GM23248 (cell line): ENCODE measurements at regions not wholly inside any gene's neighbourhood (a gene's known extent, or its start where the extent isn't known, plus 50 kb on each side); places are given as distances from the start of the nearest gene placed in this dataset.

Experiments used
- EZH2 ChIP-seq: fragments of 200-600 bp; sonication (generic); IDR thresholded peaks from 2 replicates; pipeline ENCODE4 v1.6.1; 2018; ENCODE audit warnings: antibody characterized with exemption, mild to moderate bottlenecking; ENCODE audit not compliant: insufficient read depth, poor library complexity, severe bottlenecking
- EZH2phosphoT487 ChIP-seq: fragments of 200-600 bp; sonication (generic); IDR thresholded peaks from 2 replicates; pipeline ENCODE4 v1.6.1; 2018; ENCODE audit warnings: antibody characterized with exemption, moderate library complexity, mild to moderate bottlenecking, low read depth; ENCODE audit not compliant: insufficient read depth

DNA sequence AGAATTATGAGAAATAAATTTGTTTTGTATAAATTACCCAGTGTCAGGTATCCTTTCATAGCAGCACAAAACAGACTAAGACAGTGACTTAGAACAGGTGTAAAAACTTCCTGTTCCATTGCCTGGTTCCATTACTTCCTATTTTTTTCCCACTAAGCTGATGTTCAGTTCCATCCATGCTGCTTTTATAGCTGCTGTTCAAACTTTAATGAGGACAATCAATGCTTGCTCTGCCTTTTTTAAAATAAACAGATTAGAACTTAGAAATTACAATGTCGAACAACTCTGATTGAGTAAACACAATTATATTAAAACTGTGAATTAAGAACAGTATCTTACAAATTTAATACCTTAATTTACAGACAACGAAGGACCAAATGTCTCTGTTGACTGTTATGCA lies 818.9 kb downstream of the OLFM4 start:
- no peak for TF ChIP-seq EZH2
- no peak for TF ChIP-seq EZH2phosphoT487
